KBM-7 (cell line): ENCODE measurements at regions not wholly inside any gene's neighbourhood (a gene's known extent, or its start where the extent isn't known, plus 50 kb on each side); places are given as distances from the start of the nearest gene placed in this dataset.
"Not testable (repeated sequence)": the region's sequence is repeated elsewhere in the genome, so short reads cannot be mapped to it uniquely, and the experiment has no call there.

Experiments
- DNase-seq: peaks from one replicate; pipeline ENCODE4 v3.0.0-alpha.2; 2015
- in situ Hi-C: fragments of 300-500 bp; cut with MboI; formaldehyde crosslinking; loops from 2 replicates; pipeline ENCODE4 v1.14.3; 2020; ENCODE audit warnings: low sequenced_read_pairs, low pct_unique_long_range_greater_than_20kb, mixed read lengths

GRCh38 chr13:23022704-23023103, 158.1 kb upstream of the SGCG start:
- DNase-seq, result no peak
- in situ Hi-C loops, result no loop called here

DNA sequence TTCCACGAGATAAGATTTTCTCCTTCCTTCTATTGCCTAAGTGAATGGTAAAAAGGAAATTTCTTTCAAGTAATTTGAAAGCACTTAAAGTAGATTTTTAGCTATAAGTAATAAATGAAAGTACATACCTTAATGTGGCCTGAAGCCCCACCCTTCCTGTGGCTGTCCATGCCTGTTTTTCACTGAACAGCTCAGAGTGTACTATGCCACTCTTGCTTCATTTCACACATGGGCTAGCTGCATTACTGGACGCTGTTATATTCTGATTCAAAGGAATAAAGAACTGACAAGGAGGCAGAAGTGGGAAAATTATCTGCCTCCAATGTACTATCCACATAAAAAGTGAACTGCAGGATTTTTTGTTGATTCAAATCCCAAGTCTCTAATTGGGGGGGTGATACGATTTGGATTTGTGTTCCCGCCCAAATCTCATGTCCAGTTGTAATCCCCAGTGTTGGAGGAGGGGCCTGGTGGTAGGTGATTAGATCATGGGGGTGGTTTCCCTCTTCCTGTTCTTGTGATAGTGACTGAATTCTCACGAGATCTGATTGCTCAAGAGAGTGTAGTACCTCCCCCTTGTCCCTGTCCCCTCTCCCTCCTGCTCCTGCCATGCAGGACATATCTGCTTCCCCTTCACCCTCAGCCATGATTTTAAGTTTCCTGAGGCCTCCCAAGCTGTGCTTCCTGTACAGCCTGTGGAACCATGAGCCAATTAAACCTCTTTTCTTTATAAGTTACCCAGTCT, 154.7 kb upstream of the SGCG start:
- in situ Hi-C loops, result no loop called here
- peak; percentile 31 for DNase-seq

- no peak for DNase-seq
- in situ Hi-C loops, result no loop called here
Measured at GRCh38 chr13:23039266-23039935, 141.4 kb upstream of the SGCG start.

DNA sequence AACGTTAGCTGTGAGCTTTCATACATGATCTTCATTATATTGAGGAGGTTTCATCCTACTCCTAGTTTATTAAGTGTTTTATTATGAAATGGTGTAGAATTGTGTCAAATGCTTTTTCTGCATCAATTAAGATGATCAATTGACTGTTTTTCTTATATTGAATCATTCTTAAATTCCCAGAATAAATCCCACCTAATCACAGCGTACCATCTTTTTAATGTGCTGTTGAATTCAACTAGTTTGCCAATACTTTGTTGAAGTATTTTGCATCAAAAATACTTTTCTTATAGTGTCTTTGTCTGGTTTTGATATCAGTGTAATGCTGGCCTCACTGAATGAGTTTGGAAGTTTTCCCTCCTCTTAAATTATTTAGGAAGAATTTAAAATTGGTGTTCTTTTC, 138.6 kb upstream of the SGCG start:
- in situ Hi-C loops, result no loop called here
- no peak for DNase-seq

DNA sequence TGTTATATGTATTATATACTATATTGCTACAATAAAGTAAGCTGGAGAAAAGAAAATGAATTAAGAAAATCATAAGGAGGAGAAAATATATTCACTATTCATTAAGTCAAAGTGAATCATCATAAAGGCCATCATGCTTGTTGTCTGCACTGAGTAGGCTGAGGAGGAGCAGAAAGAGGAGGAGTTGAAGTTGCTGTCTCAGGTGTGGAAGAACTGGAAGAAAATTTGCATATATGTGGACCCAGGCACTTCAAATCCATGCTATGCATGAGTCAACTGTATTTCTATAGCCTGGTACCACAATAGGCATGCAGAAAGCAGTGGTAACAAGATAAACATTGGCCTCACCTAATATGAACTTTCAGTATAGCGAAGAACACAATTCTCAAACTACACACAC, 135.9 kb upstream of the SGCG start:
- in situ Hi-C loops, result no loop called here

DNA sequence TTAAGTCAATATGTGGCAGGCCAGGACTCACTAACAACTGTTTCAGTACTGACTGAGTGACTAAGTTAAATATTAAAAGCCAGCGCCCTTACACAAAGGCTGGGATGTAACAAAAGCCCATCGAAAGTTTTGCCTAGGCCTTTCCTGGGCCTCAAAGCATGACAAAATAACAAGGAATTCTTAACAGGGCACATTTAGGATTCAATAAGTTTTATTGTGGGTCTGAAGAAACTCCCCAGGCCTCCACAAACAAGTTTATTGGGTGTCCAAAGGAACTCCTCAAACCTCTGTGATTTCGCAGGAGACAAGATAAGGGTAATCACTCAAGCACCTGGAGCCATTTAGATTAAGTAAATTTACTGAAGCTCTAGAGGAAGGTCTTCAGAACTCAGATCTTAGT, 130.7 kb upstream of the SGCG start:
- no peak for DNase-seq
- in situ Hi-C loops, result no loop called here

More for the DNA sequence above, 135.9 kb upstream of the SGCG start:
- no peak for DNase-seq

- in situ Hi-C loops, DNase-seq: not testable (repeated sequence)
Measured at GRCh38 chr13:23053711-23054110, 127.1 kb upstream of the SGCG start.

GRCh38 chr13:23059173-23059572, 121.6 kb upstream of the SGCG start:
- in situ Hi-C loops, result no loop called here
- DNase-seq, result peak; percentile 53

GRCh38 chr13:23060959-23061358, 119.8 kb upstream of the SGCG start:
- in situ Hi-C loops, result no loop called here
- peak; percentile 18 for DNase-seq

- in situ Hi-C loops, result no loop called here
- no peak for DNase-seq
Measured at GRCh38 chr13:23067129-23067528, 113.7 kb upstream of the SGCG start.

GRCh38 chr13:23069566-23069965, 111.2 kb upstream of the SGCG start:
- DNase-seq, result no peak
- in situ Hi-C loops, result no loop called here

DNA sequence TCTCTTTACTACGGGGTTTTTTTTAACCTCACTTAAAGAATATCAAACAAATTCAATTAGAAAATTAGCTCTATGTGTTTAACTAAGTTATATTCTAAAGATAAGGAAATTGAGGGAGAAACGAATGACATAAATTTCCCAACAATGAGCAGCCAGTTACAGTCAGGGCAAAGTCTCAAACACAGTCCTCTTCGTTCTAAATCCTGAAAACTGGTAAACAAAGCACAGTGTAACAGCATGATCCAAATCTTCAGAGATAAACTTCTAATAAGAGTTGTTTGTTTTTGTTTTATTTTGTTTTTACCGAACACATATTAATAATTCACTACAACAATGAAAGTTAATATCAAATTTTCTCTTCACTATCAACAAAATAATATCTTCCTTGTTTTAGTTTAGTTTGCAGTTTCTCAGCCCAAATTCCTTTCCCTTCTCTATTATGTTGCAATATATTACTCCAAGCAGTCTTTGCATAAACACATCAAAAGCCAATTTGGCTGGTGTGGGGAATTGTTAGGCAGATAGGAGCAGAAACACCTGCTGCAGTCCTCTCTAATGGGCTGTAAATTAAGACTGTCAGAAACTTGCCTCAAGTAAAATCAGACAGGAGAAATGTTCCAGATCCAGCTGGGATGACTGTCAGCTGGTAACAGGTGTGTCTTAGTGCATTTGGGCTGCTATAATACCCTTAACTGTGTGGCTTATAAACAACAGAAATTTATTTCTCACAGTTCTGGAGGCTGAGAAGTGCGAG, 106.5 kb upstream of the SGCG start:
- in situ Hi-C loops, result no loop called here
- no peak for DNase-seq

GRCh38 chr13:23081220-23081619, 99.6 kb upstream of the SGCG start:
- no peak for DNase-seq
- in situ Hi-C loops, result no loop called here

- in situ Hi-C loops, result no loop called here
- no peak for DNase-seq
Measured at GRCh38 chr13:23081901-23082300, 98.9 kb upstream of the SGCG start.

GRCh38 chr13:23086968-23087623, 93.7 kb upstream of the SGCG start:
- DNase-seq, result no peak
- in situ Hi-C loops, result no loop called here

DNA sequence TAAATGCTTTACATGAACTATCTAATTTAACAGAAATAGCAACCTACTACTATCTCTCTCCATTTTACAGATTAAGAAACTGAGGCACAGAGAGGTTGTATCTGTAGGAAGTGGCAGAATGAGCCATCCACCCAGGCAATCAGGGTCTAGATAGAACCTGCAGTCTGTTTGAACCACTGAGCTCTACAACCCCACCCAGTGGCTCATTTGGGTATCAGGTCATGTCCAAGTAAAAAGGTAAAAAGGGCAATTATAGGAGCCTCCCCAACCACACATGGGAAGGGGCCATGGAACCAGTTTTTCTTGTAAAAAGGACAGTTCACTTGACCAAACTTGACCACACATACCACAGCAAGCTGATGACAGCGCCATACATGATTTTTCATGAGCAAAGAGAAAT, 92.9 kb upstream of the SGCG start:
- in situ Hi-C loops, result no loop called here
- peak; percentile 24 for DNase-seq

GRCh38 chr13:23098161-23098907, 82.4 kb upstream of the SGCG start:
- DNase-seq, result no peak
- in situ Hi-C loops, result no loop called here

DNA sequence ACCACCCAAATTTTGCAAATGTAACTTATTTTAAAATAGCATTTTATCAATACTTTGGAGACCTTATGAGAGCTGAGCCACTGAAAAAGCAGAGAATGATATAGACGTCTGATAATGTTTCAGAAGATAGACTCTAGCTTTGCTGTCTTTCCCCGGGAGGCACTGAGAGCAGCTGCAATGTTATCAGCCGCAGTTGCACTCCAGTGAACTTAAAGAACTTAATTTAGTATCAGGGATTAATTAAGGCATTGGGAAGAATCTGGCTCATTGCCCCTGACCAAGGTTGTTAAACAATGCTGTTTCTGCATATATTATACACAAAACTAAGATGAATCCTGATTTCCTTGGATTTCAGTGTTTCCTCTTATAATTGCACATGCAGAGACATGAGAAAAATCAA, 75.7 kb upstream of the SGCG start:
- in situ Hi-C loops, result no loop called here
- no peak for DNase-seq

- in situ Hi-C loops, result no loop called here
- DNase-seq, result no peak
Measured at GRCh38 chr13:23107665-23108064, 73.1 kb upstream of the SGCG start.
